ENCODE measurements at regions not wholly inside any gene's neighbourhood (a gene's known extent, or its start where the extent isn't known, plus 50 kb on each side); places are given as distances from the start of the nearest gene placed in this dataset.

DNA sequence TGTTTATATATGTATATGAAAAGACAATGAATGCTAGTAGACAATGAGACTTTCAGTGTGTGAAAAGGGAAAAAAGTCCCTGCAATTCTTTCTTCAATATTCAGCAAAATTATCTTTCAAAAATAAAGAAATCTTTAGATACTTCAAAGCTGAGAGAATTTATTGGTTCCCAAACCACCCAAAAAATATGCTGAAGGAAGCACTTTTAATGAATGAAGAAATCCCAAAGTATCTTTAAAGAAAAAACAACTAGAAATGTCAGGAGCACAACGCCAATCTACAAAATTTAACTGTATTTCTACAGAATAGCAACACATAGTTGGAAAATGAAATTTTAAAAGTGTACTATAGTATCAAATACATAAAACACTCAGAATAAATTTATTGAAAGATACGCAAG is 142.3 kb upstream of the CHRM3 start:
- Histone ChIP-seq H3K4me1 (ENCODE audit: insufficient read depth, low read length) (peaks cover 2% of the 10 kb centered on the region; the same call in 1 of the 2 replicates), H4K91ac (ENCODE audit: insufficient read length, low read depth, low read length) (no peak overlapping the region), H3K9me3 (ENCODE audit: control insufficient read depth, low read depth, low read length) (no peaks in the 10 kb centered on the region), H2BK15ac (ENCODE audit: low read depth, low read length) (no peak overlapping the region), H4K20me1 (ENCODE audit: control insufficient read depth, insufficient read depth, insufficient read length) (no peaks in the 10 kb centered on the region), H3K4me2 (ENCODE audit: insufficient read depth, insufficient read length, low read length) (no peak overlapping the region), H4K5ac (ENCODE audit: insufficient read length, low read depth, low read length) (no peak overlapping the region), H2BK12ac (ENCODE audit: insufficient read length, low read depth, low read length) (no peak overlapping the region), H3K9ac (ENCODE audit: extremely low read depth, insufficient read length, low read length) (no peak overlapping the region), H2BK120ac (ENCODE audit: low read depth, low read length, poor library complexity, severe bottlenecking) (no peak overlapping the region), H3K23me2 (ENCODE audit: insufficient read length, low read depth, low read length, poor library complexity, severe bottlenecking) (no peaks in the 10 kb centered on the region), H3K23ac (ENCODE audit: insufficient read length, low read depth, low read length) (no peak overlapping the region), H3K56ac (ENCODE audit: insufficient read length, low read depth, low read length) (no peak overlapping the region), H2BK20ac (ENCODE audit: low read depth, low read length, poor library complexity, severe bottlenecking) (no peak overlapping the region), H3K4ac (ENCODE audit: low read depth, low read length) (no peak overlapping the region), H3K79me2 (ENCODE audit: insufficient read depth, low read length) (no peaks in the 10 kb centered on the region), H2AFZ (ENCODE audit: low read length) (no peak overlapping the region), H3K27me3 (ENCODE audit: insufficient read depth, low read length) (no peaks in the 10 kb centered on the region), H2AK5ac (ENCODE audit: insufficient read length, low read length) (no peak overlapping the region), H3K27ac (ENCODE audit: insufficient read length, low read depth, low read length) (no peak overlapping the region), H4K8ac (replicated peaks; ENCODE audit: insufficient read length, low read depth, low read length) (no peak overlapping the region), H2BK5ac (ENCODE audit: insufficient read length, low read length) (no peak overlapping the region), H3K18ac (ENCODE audit: insufficient read length, low read depth, low read length) (no peak overlapping the region), H3T11ph (ENCODE audit: low read length) (no peak overlapping the region), H3K14ac (ENCODE audit: insufficient read depth, low read length) (no peak overlapping the region), H3K79me1 (ENCODE audit: insufficient read depth, low read depth, low read length, poor library complexity, severe bottlenecking) (no peaks in the 10 kb centered on the region)
- Mint-ChIP-seq H3K27ac (no peak overlapping the region), H3K4me1 (peaks cover 18 to 21% of the 10 kb centered on the region in 2 experiments), H3K4me3 (no peak overlapping the region), H3K36me3 (ENCODE audit: insufficient read depth in 1 of 3, low read depth in 3 of 3) (no peaks in the 10 kb centered on the region), H3K9me3 (no peaks in the 10 kb centered on the region), H3K27me3 (ENCODE audit: low read depth) (no peaks in the 10 kb centered on the region)
- no peak for DNase-seq
- no CpG with 5 or more reads among the region's 2 CpGs for WGBS (ENCODE audit: extremely low coverage, insufficient read length, low lambda C conversion rate)
- no peak for TF ChIP-seq CTCF (conservative IDR thresholded peaks at IDR 0.05)
